Esophagus muscularis mucosa (tissue), 4 donors: ENCODE measurements at regions not wholly inside any gene's neighbourhood (a gene's known extent, or its start where the extent isn't known, plus 50 kb on each side); places are given as distances from the start of the nearest gene placed in this dataset.

Experiments
- DNase-seq: peaks from one replicate; pipeline ENCODE4 v3.0.0-alpha.2; 2017; ENCODE audit errors: extremely low spot score
- H3K27ac ChIP-seq, 4 donors: fragments of 200-600 bp; sonication (generic); replicated peaks in 1 of 4; 1 replicate in 3 of 4; 2 replicates in 1 of 4; pipeline ENCODE4 v1.5.1; 2016 to 2019; ENCODE audit warnings: mild to moderate bottlenecking in 1 of 4
- H3K27me3 ChIP-seq, 4 donors: fragments of 200-600 bp; sonication (generic); one replicate each; pipeline versions ENCODE4 v1.5.1 to v1.6.0; 2016 to 2019
- H3K36me3 ChIP-seq, 4 donors: fragments of 200-600 bp; sonication (generic); one replicate each; pipeline ENCODE4 v1.5.1; 2016 to 2019
- H3K4me1 ChIP-seq, 4 donors: fragments of 200-600 bp; sonication (generic); one replicate each; pipeline ENCODE4 v1.5.1; 2016 to 2019
- H3K4me3 ChIP-seq, 4 donors: fragments of 200-600 bp; sonication (generic); 1 replicate in 2 of 4; 2 replicates in 2 of 4; pipeline ENCODE4 v1.5.1; 2016 to 2019; ENCODE audit warnings: mild to moderate bottlenecking in 4 of 4, moderate library complexity in 1 of 4
- H3K9me3 ChIP-seq, 4 donors: fragments of 200-600 bp; sonication (generic); 1 replicate in 3 of 4; 2 replicates in 1 of 4; pipeline ENCODE4 v1.5.1; 2016 to 2019
- CTCF ChIP-seq, 3 experiments: fragments of 200-600 bp in 2 of 3; fragments of 450-650 bp in 1 of 3; sonication (generic) in 2 of 3; IDR thresholded peaks; one replicate each; pipeline ENCODE4 v1.5.1; 2017 to 2019; ENCODE audit warnings: antibody characterized with exemption in 3 of 3, mild to moderate bottlenecking in 2 of 3, moderate library complexity in 1 of 3
- EP300 ChIP-seq: sonication (generic); formaldehyde crosslinking; IDR thresholded peaks from one replicate; pipeline ENCODE4 v1.6.1; 2017; ENCODE audit warnings: antibody characterized with exemption
- POLR2A ChIP-seq: fragments of 450-650 bp; IDR thresholded peaks from one replicate; pipeline ENCODE4 v1.6.1; 2017; ENCODE audit warnings: antibody characterized with exemption, moderate library complexity, mild to moderate bottlenecking, low read depth
- POLR2AphosphoS5 ChIP-seq, 2 donors: sonication (generic); formaldehyde crosslinking; IDR thresholded peaks; one replicate each; pipeline ENCODE4 v1.6.1; 2017; ENCODE audit warnings: antibody characterized with exemption in 2 of 2
- WGBS: methylation state at CpG from one replicate; pipeline ENCODE4 v1.1.5; 2018; 5-methylcytosine and 5-hydroxymethylcytosine counted together
- intact Hi-C: fragments of 100-400 bp; cut with DNase I; formaldehyde crosslinking; loops from one replicate; pipeline ENCODE4 v1.15.1; 2023

GRCh38 chr9:115880221-115880885 lies 273.2 kb upstream of the PAPPA start:
- Histone ChIP-seq H3K4me3 (no peak overlapping the region), H3K4me1 (no peaks in the 10 kb centered on the region), H3K9me3 (no peaks in the 10 kb centered on the region), H3K27me3 (no peaks in the 10 kb centered on the region), H3K36me3 (no peaks in the 10 kb centered on the region), H3K27ac (no peak overlapping the region)
- intact Hi-C loops, result no loop called here
- no peak for DNase-seq
- 75% methylated on average over 5 of the region's 5 CpGs for WGBS
- no peak for TF ChIP-seq EP300
- no peak for TF ChIP-seq POLR2AphosphoS5 (IDR thresholded peaks at IDR 0.05)
- no peak for TF ChIP-seq POLR2A
- TF ChIP-seq CTCF (IDR thresholded peaks at IDR 0.05), result no peak

- DNase-seq, result no peak
- no peaks in the 10 kb centered on the region for H3K9me3 ChIP-seq
- H3K27me3 ChIP-seq, result no peaks in the 10 kb centered on the region
- H3K27ac ChIP-seq, result no peak overlapping the region
- intact Hi-C loops, result no loop called here
- no peaks in the 10 kb centered on the region for H3K4me1 ChIP-seq
- TF ChIP-seq POLR2A (no peak), EP300 (no peak), CTCF (IDR thresholded peaks at IDR 0.05) (no peak), POLR2AphosphoS5 (IDR thresholded peaks at IDR 0.05) (no peak)
- H3K36me3 ChIP-seq, result no peaks in the 10 kb centered on the region
- H3K4me3 ChIP-seq, result no peak overlapping the region
Observed at GRCh38 chr9:115882911-115883310, 270.7 kb upstream of the PAPPA start.

GRCh38 chr9:115883467-115884329 lies 269.9 kb upstream of the PAPPA start:
- Histone ChIP-seq H3K4me1 (no peaks in the 10 kb centered on the region), H3K4me3 (no peak overlapping the region), H3K36me3 (no peaks in the 10 kb centered on the region), H3K27me3 (no peaks in the 10 kb centered on the region), H3K27ac (no peak overlapping the region), H3K9me3 (no peaks in the 10 kb centered on the region)
- intact Hi-C loops, result no loop called here
- DNase-seq, result no peak
- 48% methylated on average over 5 of the region's 5 CpGs for WGBS
- no peak for TF ChIP-seq POLR2AphosphoS5 (IDR thresholded peaks at IDR 0.05)
- peak in 2 of 3 experiments; percentile 12 to 41 for TF ChIP-seq CTCF (IDR thresholded peaks at IDR 0.05)

- TF ChIP-seq CTCF (IDR thresholded peaks at IDR 0.05) (no peak), POLR2AphosphoS5 (IDR thresholded peaks at IDR 0.05) (no peak), EP300 (no peak), POLR2A (no peak)
- no peak for DNase-seq
- Histone ChIP-seq H3K27ac (no peak overlapping the region), H3K27me3 (no peaks in the 10 kb centered on the region), H3K4me1 (no peaks in the 10 kb centered on the region), H3K4me3 (no peak overlapping the region), H3K9me3 (no peaks in the 10 kb centered on the region), H3K36me3 (no peaks in the 10 kb centered on the region)
- intact Hi-C loops, result no loop called here
- WGBS, result 52% methylated on average over 2 of the region's 2 CpGs
Observed at GRCh38 chr9:115884846-115885245, 268.7 kb upstream of the PAPPA start.
